RWPE1 (cell line): ENCODE measurements at regions not wholly inside any gene's neighbourhood (a gene's known extent, or its start where the extent isn't known, plus 50 kb on each side); places are given as distances from the start of the nearest gene placed in this dataset.

Experiments used
- CTCF ChIA-PET: fragments of 350-600 bp; sonication (Branson Sonifier 250); formaldehyde crosslinking; extraction: SDS; loops from one replicate; lab custom pipeline; 2021; lab: Yijun Ruan, JAX
- POLR2A ChIA-PET: fragments of 400-600 bp; formaldehyde crosslinking; extraction: SDS; loops from one replicate; lab custom pipeline; 2020; ENCODE audit warnings: antibody characterized with exemption; ENCODE audit not compliant: low non-redundant PET; lab: Yijun Ruan, JAX
- DNase-seq: peaks from one replicate; pipeline ENCODE4 v3.0.0; 2012; ENCODE audit warnings: low spot score
- H3K27ac ChIP-seq: fragments of 450-650 bp; 2 replicates; pipeline ENCODE4 v1.5.1; 2017
- CTCF ChIP-seq: fragments of 450-650 bp; conservative IDR thresholded peaks from 2 replicates; pipeline ENCODE4 v1.5.1; 2017; ENCODE audit warnings: low read depth, mild to moderate bottlenecking

GRCh38 chr3:106692624-106693023 is 684.6 kb upstream of the CCDC54 start:
- DNase-seq = no peak
- POLR2A ChIA-PET = no interaction called here
- CTCF ChIA-PET = interaction anchor here (0.6 kb wide), 1 partner anchor 11 kb away, joined by 3 read pairs; no protein-coding TSS in a partner anchor
- TF ChIP-seq CTCF = no peak
- no peak overlapping the region for H3K27ac ChIP-seq

- DNase-seq = no peak
- no peak for TF ChIP-seq CTCF
- H3K27ac ChIP-seq = no peak overlapping the region
- CTCF ChIA-PET = no interaction called here
- POLR2A ChIA-PET = no interaction called here
Measured at GRCh38 chr3:106699122-106699521, 678.1 kb upstream of the CCDC54 start.

- CTCF ChIA-PET = no interaction called here
- no peak for DNase-seq
- TF ChIP-seq CTCF = no peak
- no peak overlapping the region for H3K27ac ChIP-seq
- POLR2A ChIA-PET = no interaction called here
Measured at GRCh38 chr3:106700981-106701380, 676.3 kb upstream of the CCDC54 start.

GRCh38 chr3:106703524-106703923 is 673.7 kb upstream of the CCDC54 start:
- no peak overlapping the region for H3K27ac ChIP-seq
- DNase-seq = no peak
- ChIA-PET CTCF (interaction anchor here (0.6 kb wide), 1 partner anchor 11 kb away, joined by 3 read pairs; no protein-coding TSS in a partner anchor), POLR2A (no interaction called here)
- no peak for TF ChIP-seq CTCF

- no peak for DNase-seq
- ChIA-PET CTCF (no interaction called here), POLR2A (no interaction called here)
- H3K27ac ChIP-seq = no peak overlapping the region
- no peak for TF ChIP-seq CTCF
Measured at GRCh38 chr3:106707347-106707746, 669.9 kb upstream of the CCDC54 start.

GRCh38 chr3:106710596-106710995 is 666.6 kb upstream of the CCDC54 start:
- H3K27ac ChIP-seq = no peak overlapping the region
- TF ChIP-seq CTCF = no peak
- CTCF ChIA-PET = interaction anchor here (0.5 kb wide), 1 partner anchor 22 kb away, joined by 3 read pairs; no protein-coding TSS in a partner anchor
- POLR2A ChIA-PET = no interaction called here
- DNase-seq = no peak

- POLR2A ChIA-PET = no interaction called here
- no peak for TF ChIP-seq CTCF
- no peak for DNase-seq
- H3K27ac ChIP-seq = no peak overlapping the region
- CTCF ChIA-PET = no interaction called here
Measured at GRCh38 chr3:106711650-106712049, 665.6 kb upstream of the CCDC54 start.
